Activated CD8-positive, alpha-beta T cell treated with anti-CD3 and anti-CD28 coated beads, Interleukin-2, amount 10 ng/mL, durations not matched to agents 7 days and 5 days (primary cell): ENCODE measurements at regions not wholly inside any gene's neighbourhood (a gene's known extent, or its start where the extent isn't known, plus 50 kb on each side); places are given as distances from the start of the nearest gene placed in this dataset.
"Not testable (repeated sequence)": the region's sequence is repeated elsewhere in the genome, so short reads cannot be mapped to it uniquely, and the experiment has no call there.

Source experiments
- ATAC-seq: fragments of 150-1000 bp; cut with Tn5 transposase; one replicate; pipeline ENCODE4 v1.10.0; 2021; ENCODE audit warnings: moderate library complexity
- CTCF ChIA-PET: fragments of 350-600 bp; sonication (Branson Sonifier 250); formaldehyde crosslinking; loops from one replicate; lab custom pipeline; 2021; ENCODE audit warnings: antibody characterized with exemption; lab: Charles Lee
- POLR2A ChIA-PET: fragments of 350-600 bp; sonication (Branson Sonifier 250); formaldehyde crosslinking; loops from one replicate; lab custom pipeline; 2021; ENCODE audit warnings: antibody characterized with exemption; lab: Charles Lee
- DNase-seq: peaks from one replicate; pipeline ENCODE4 v3.0.0-alpha.2; 2020
- H3K27ac Mint-ChIP-seq: one replicate; pipeline ENCODE4 v1.8.0; 2021; ENCODE audit warnings: mild to moderate bottlenecking, mixed read lengths
- H3K27me3 Mint-ChIP-seq: one replicate; pipeline ENCODE4 v1.8.0; 2021; ENCODE audit warnings: low read depth, mixed read lengths
- H3K36me3 Mint-ChIP-seq: one replicate; pipeline ENCODE4 v1.8.0; 2021; ENCODE audit warnings: low read depth, mixed read lengths
- H3K4me1 Mint-ChIP-seq: one replicate; pipeline ENCODE4 v1.8.0; 2021; ENCODE audit warnings: low read depth, mixed read lengths
- H3K4me3 Mint-ChIP-seq: one replicate; pipeline ENCODE4 v1.8.0; 2021; ENCODE audit warnings: mild to moderate bottlenecking, mixed read lengths
- H3K9me3 Mint-ChIP-seq: one replicate; pipeline ENCODE4 v1.8.0; 2022; ENCODE audit warnings: mixed read lengths; ENCODE audit not compliant: insufficient read depth

DNA sequence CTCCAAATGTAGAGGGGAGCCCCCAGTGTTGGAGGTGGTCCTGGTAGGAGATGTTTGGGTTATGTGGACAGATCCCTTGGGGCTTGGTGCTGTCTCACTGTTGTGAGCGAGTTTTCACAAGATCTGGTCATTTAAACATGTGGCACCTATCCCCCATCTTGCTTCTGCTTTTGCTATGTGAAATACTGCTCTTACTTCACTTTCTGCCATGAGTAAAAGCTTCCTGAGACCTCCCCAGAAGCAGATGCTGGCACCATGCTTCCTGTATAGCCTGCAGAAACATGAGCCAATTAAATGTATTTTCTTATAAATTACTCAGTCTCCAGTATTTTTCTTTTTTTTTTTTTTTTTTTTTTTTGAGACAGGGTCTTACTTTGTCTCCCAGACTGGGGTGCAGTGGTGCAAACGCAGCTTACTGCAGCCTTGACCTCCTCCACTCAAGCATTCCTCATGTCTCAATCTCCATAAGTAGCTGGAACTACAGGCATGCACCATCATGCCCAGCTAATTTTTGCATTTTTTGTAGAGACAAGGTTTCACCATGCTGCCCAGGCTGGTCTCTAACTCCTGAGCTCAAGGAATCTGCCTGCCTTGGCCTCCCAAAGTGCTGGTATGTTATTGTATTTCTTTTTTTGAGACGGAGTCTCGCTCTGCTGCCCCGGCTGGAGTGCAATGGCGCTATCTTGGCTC lies 177.1 kb downstream of the ALDH8A1 start:
- Mint-ChIP-seq H3K4me1 (no peaks in the 10 kb centered on the region), H3K27me3 (peaks cover 7% of the 10 kb centered on the region), H3K36me3 (no peaks in the 10 kb centered on the region), H3K27ac (no peak overlapping the region), H3K9me3 (no peaks in the 10 kb centered on the region), H3K4me3 (no peak overlapping the region)
- DNase-seq (no peak), ATAC-seq (no peak)
- ChIA-PET POLR2A (no interaction called here), CTCF (no interaction called here)

DNA sequence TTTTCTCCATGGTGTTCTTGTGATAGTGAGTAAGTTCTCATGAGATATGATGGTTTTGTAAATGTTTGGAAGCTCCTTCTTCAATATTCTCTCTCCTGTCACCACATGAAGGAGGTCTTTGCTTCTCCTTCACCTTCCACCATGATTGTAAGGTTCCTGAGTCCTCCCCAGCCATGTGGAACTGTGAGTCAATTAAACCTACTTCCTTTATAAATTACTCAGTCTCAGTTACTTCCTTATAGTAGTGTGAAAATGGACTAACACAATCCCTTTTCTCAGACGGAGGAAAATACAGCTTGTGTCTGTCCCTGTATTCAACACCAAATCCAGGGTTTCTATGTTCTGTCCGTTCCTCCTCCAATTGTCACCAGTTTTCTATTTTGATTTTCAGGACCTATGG lies 181.0 kb downstream of the ALDH8A1 start:
- no peak for DNase-seq
- H3K4me1 Mint-ChIP-seq = no peaks in the 10 kb centered on the region
- POLR2A ChIA-PET = no interaction called here
- no peak for ATAC-seq
- CTCF ChIA-PET = no interaction called here
- no peak overlapping the region for H3K27ac Mint-ChIP-seq
- H3K4me3 Mint-ChIP-seq = no peak overlapping the region
- peaks cover 9% of the 10 kb centered on the region for H3K27me3 Mint-ChIP-seq
- H3K9me3 Mint-ChIP-seq = no peaks in the 10 kb centered on the region
- H3K36me3 Mint-ChIP-seq = no peaks in the 10 kb centered on the region

DNA sequence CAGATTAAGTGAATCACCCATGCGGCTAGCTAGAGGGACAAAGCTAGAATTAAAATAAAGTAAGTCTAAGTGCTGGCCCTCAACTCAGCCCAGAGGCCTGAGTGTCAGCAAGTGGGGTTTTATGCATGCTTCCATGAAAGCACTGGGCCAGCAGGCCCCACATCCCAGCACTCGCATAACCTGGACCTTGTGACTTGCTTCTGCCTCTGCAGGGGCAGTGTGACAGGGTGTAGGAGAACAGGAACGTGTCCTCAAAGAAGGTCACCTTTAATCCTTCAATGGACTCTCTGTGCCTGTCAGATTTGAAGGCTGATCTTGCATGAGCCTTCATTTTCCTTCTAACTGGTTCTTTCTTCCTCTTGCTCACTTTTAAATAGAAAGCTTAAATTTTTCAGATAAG lies 183.4 kb downstream of the ALDH8A1 start:
- no peak for DNase-seq
- POLR2A ChIA-PET = interaction anchor here (0.6 kb wide), 1 partner anchor 48 kb away, joined by 3 read pairs; no protein-coding TSS in a partner anchor
- Mint-ChIP-seq H3K4me3 (no peak overlapping the region), H3K4me1 (no peaks in the 10 kb centered on the region), H3K27ac (no peak overlapping the region), H3K27me3 (peaks cover 9% of the 10 kb centered on the region), H3K9me3 (no peaks in the 10 kb centered on the region), H3K36me3 (no peaks in the 10 kb centered on the region)
- ATAC-seq = no peak
- CTCF ChIA-PET = no interaction called here

DNA sequence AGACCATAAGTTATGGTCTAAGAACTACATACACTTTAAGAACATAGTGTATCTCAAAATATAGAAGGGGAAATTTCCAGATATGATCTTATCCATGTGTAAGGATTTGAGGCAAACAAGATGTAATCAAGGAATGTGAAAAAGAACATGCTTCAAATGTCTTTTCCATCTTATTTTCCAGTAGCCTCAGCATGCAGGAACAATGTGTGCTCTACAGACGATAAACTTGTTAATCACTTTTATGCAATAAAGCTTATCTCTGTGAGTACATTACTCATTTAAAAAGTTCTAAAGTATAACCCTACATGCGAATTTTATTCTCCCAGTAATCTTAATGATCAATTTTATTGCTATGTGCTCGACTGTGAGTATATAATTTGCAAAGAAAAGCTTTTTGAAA lies 185.2 kb downstream of the ALDH8A1 start:
- Mint-ChIP-seq H3K9me3 (no peaks in the 10 kb centered on the region), H3K36me3 (no peaks in the 10 kb centered on the region), H3K27me3 (peaks cover 9% of the 10 kb centered on the region), H3K27ac (no peak overlapping the region), H3K4me3 (no peak overlapping the region), H3K4me1 (no peaks in the 10 kb centered on the region)
- ATAC-seq = no peak
- no peak for DNase-seq
- CTCF ChIA-PET = no interaction called here
- POLR2A ChIA-PET = no interaction called here

DNA sequence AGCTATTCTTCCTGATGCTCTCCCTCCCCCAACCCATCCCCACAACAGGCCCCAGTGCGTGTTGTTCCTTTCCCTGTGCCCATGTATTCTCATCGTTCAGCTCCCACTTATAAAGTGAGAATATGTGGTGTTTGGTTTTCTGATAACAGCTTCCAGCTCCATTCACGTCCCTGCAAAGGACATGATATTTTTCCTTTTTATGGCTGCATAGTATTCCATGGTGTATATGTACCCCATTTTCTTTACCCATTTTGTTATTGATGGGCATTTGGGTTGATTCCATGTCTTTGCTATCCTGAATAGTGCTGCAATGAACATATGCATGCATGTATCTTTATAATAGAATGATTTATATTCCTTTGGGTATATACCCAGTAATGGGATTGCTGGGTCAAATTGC lies 186.3 kb downstream of the ALDH8A1 start:
- H3K4me1 Mint-ChIP-seq, H3K4me3 Mint-ChIP-seq, CTCF ChIA-PET, POLR2A ChIA-PET, H3K9me3 Mint-ChIP-seq, H3K27ac Mint-ChIP-seq, ATAC-seq, H3K36me3 Mint-ChIP-seq, H3K27me3 Mint-ChIP-seq, DNase-seq: not testable (repeated sequence)

DNA sequence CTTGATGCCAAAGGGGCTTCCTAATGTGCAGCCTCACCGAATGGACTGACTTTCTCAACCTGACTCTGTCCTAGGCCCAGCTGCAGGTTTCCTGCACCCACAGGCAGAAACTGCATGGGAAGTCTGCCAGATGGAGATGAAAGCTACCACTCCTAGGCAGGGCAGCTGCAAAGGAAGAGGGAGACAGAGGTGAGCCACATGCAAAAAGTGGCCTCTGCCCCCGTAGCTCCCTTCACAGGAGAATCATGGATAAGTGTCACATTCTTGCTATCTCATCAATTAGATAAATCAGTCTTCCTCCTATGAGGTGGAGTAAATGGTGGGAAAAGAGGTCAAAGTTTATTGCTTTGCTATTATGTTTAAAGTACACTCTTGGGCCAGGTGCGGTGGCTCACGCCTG lies 191.3 kb downstream of the ALDH8A1 start:
- ATAC-seq = no peak
- no peaks in the 10 kb centered on the region for H3K9me3 Mint-ChIP-seq
- no peaks in the 10 kb centered on the region for H3K27me3 Mint-ChIP-seq
- no peak overlapping the region for H3K4me3 Mint-ChIP-seq
- ChIA-PET POLR2A (no interaction called here), CTCF (no interaction called here)
- no peaks in the 10 kb centered on the region for H3K36me3 Mint-ChIP-seq
- H3K27ac Mint-ChIP-seq = no peak overlapping the region
- no peaks in the 10 kb centered on the region for H3K4me1 Mint-ChIP-seq
- DNase-seq = no peak

DNA sequence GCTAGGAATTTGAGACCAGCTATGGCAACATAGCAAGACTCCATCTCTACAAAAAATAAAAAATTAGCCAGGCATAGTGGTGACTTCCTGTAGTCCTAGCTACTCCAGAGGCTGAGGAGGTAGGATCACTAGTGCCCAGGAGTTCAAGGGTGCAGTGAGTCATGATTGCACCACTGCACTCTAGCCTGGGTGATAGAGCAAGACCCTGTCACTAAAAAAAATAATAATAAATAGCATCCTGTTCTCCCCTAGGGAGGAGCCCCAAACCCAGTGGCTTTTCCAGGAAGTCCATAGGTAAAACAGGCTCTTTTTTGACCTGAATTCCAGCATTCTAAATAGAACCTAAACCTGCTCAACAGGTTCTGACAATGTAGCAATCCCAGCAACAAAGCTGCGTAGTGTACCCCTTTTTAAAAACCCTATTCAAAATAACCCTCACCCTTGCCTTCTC lies 192.0 kb downstream of the ALDH8A1 start:
- no peak for ATAC-seq
- Mint-ChIP-seq H3K36me3 (no peaks in the 10 kb centered on the region), H3K4me1 (no peaks in the 10 kb centered on the region), H3K4me3 (no peak overlapping the region), H3K27ac (no peak overlapping the region), H3K9me3 (no peaks in the 10 kb centered on the region), H3K27me3 (no peaks in the 10 kb centered on the region)
- ChIA-PET CTCF (no interaction called here), POLR2A (no interaction called here)
- DNase-seq = no peak

DNA sequence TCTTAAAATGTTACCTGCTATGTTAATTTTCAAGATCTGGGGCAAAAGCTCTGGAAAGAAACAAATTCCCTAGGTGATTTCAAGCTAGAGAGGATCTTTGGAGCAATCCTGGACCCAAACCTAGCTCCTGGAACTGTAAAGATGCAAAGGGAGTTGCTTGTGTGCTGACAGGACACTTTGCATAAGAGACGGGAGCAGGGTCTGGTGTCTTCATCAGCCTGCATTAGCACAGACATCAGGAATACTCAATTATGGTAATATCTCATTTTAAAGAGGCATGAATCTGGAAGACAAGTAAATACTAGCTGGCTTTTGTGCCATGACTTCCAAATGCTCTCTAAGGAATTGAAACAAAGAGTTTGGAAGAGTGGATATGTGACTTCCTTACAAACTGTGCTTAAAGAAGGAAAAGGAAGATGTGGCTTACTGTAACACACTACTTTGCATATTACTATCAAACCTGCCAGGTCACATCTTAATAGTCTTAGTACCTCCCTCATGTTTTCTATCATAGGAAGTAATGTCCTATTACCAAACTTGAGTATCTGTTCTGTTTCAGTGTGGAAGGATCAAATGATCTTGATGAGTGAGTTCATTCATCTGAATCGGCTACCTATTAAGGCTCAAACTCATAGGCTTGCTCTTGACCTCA lies 193.4 kb downstream of the ALDH8A1 start:
- CTCF ChIA-PET = no interaction called here
- Mint-ChIP-seq H3K9me3 (no peaks in the 10 kb centered on the region), H3K27ac (no peak overlapping the region), H3K27me3 (no peaks in the 10 kb centered on the region), H3K36me3 (no peaks in the 10 kb centered on the region), H3K4me1 (no peaks in the 10 kb centered on the region), H3K4me3 (no peak overlapping the region)
- DNase-seq (no peak), ATAC-seq (no peak)
- POLR2A ChIA-PET = no interaction called here

DNA sequence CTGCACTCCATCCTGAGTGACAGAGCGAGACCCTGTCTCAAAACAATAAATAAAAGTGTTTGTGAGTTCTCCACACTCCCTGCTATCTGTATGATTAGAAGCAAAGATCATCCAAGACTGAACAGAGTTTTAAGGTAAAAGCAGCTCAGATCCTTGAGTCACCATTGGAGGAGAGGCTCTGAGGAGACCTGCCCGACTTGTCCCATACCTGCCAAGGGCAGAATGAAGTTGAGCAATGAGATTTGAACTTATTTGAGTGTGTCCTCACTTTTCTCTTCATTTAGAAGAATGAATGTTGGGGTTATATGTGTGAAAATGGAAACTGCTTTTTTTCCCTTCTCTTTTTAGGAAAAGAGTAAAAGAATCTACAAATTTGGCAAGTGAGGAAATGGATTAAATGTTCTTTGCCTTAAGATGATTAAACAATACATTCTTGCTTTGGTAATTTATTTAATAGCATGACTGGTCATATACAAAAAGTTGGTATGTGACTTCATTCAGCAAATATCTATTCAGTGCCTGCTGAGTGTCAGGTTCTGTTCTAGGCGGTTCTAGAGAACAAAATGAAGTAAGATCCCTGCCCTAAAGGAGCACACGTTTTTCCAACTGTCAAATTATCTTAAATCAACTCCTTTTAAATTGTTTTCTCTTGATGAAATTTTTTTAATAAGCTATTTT lies 195.7 kb downstream of the ALDH8A1 start:
- no peaks in the 10 kb centered on the region for H3K4me1 Mint-ChIP-seq
- DNase-seq = no peak
- no peaks in the 10 kb centered on the region for H3K36me3 Mint-ChIP-seq
- CTCF ChIA-PET = interaction anchor here (0.7 kb wide), 1 partner anchor 8 kb away, joined by 3 read pairs; no protein-coding TSS in a partner anchor
- no peaks in the 10 kb centered on the region for H3K9me3 Mint-ChIP-seq
- H3K27ac Mint-ChIP-seq = no peak overlapping the region
- no peak overlapping the region for H3K4me3 Mint-ChIP-seq
- no peaks in the 10 kb centered on the region for H3K27me3 Mint-ChIP-seq
- POLR2A ChIA-PET = no interaction called here
- no peak for ATAC-seq

DNA sequence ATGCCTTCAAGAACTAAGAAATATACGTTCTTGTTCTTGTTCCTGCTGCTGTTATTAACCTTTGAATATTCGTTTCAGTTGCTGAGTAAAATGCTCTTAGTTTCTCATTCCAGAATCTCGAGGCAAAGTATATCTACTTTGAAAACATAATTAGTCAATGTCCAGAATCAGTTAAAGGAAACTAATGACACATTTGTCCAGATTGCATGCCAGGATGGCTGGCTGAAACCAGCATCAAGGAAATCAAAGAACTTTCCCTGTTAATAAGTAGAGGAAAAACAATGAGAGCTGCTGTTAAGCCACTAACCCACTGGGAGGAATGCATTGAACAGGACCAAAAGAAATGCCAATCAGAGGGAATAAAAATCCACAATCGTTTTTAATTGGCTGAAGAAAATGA lies 196.9 kb downstream of the ALDH8A1 start:
- DNase-seq (no peak), ATAC-seq (no peak)
- Mint-ChIP-seq H3K4me1 (no peaks in the 10 kb centered on the region), H3K9me3 (no peaks in the 10 kb centered on the region), H3K36me3 (no peaks in the 10 kb centered on the region), H3K27ac (no peak overlapping the region), H3K4me3 (no peak overlapping the region), H3K27me3 (no peaks in the 10 kb centered on the region)
- POLR2A ChIA-PET = no interaction called here
- CTCF ChIA-PET = no interaction called here

DNA sequence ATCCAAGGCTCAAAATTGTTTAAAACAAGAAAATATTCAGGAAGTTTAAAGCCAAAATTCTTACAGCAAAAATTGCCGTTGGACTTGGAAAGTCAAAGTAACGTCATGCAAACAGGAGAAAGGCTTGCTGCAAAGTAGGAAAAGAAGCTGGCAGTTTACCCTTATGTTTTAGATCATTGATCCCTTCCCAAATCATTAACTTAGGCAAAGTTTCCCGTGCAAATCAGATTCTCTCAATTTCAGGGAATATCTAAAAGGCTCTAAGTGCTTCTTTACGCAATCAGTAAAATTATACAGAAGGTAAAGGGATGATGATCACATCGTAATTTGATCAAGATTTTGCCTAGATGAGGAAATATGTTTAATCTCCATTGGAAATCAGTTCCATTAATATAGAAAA lies 197.5 kb downstream of the ALDH8A1 start:
- DNase-seq (no peak), ATAC-seq (no peak)
- CTCF ChIA-PET = no interaction called here
- Mint-ChIP-seq H3K4me3 (no peak overlapping the region), H3K4me1 (no peaks in the 10 kb centered on the region), H3K36me3 (no peaks in the 10 kb centered on the region), H3K27me3 (no peaks in the 10 kb centered on the region), H3K9me3 (no peaks in the 10 kb centered on the region), H3K27ac (no peak overlapping the region)
- POLR2A ChIA-PET = no interaction called here

DNA sequence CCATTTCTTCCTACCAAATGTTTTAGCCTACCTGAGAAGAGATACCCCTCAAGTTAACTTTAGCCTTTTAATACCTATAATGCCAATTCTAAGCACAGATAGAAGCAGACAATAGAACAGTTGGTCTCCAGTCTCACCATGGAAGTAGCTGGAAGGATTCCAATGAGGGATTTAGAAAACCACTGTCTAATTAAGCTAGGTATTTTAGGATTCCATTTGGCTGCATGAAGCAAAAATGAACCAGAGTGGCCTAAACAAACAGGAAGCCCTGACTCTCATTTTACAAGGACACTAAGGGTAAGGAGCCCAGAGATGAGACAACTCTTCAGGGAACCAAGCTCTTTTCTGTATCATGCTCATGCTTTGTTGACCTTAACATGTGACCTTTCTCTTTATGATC lies 199.2 kb downstream of the ALDH8A1 start:
- no peak for ATAC-seq
- H3K36me3 Mint-ChIP-seq = no peaks in the 10 kb centered on the region
- no peak overlapping the region for H3K27ac Mint-ChIP-seq
- no peak overlapping the region for H3K4me3 Mint-ChIP-seq
- H3K27me3 Mint-ChIP-seq = peaks cover 7% of the 10 kb centered on the region
- DNase-seq = no peak
- ChIA-PET POLR2A (no interaction called here), CTCF (no interaction called here)
- H3K9me3 Mint-ChIP-seq = no peaks in the 10 kb centered on the region
- H3K4me1 Mint-ChIP-seq = no peaks in the 10 kb centered on the region
